Parathyroid adenoma (tissue), 2 donors: ENCODE measurements at regions not wholly inside any gene's neighbourhood (a gene's known extent, or its start where the extent isn't known, plus 50 kb on each side); places are given as distances from the start of the nearest gene placed in this dataset.

ENCODE experiments used
- H2AFZ ChIP-seq: fragments of 300-600 bp; sonication (generic); one replicate; pipeline ENCODE4 v1.7.0; 2017; ENCODE audit warnings: antibody characterized with exemption, mild to moderate bottlenecking
- H3K27ac ChIP-seq: fragments of 300-600 bp; sonication (generic); one replicate; pipeline ENCODE4 v1.7.0; 2017
- H3K27me3 ChIP-seq: fragments of 300-600 bp; sonication (generic); one replicate; pipeline ENCODE4 v1.7.0; 2017; ENCODE audit warnings: low read length; ENCODE audit not compliant: control insufficient read depth, insufficient read depth
- H3K36me3 ChIP-seq: fragments of 300-600 bp; sonication (generic); one replicate; pipeline ENCODE4 v1.7.0; 2017; ENCODE audit warnings: low read length; ENCODE audit not compliant: control insufficient read depth, insufficient read depth
- H3K4me1 ChIP-seq: fragments of 300-600 bp; sonication (generic); one replicate; pipeline ENCODE4 v1.7.0; 2017; ENCODE audit warnings: control low read depth
- H3K4me2 ChIP-seq: fragments of 300-600 bp; sonication (generic); one replicate; pipeline ENCODE4 v1.7.0; 2017; ENCODE audit warnings: low read length
- H3K4me3 ChIP-seq: fragments of 300-600 bp; sonication (generic); one replicate; pipeline ENCODE4 v1.7.0; 2017; ENCODE audit warnings: low read depth, low read length
- H3K79me2 ChIP-seq: fragments of 300-600 bp; sonication (generic); one replicate; pipeline ENCODE4 v1.7.0; 2017; ENCODE audit warnings: control low read depth
- H3K9ac ChIP-seq: fragments of 300-600 bp; sonication (generic); one replicate; pipeline ENCODE4 v1.7.0; 2017; ENCODE audit warnings: mild to moderate bottlenecking
- H3K9me3 ChIP-seq: fragments of 300-600 bp; sonication (generic); one replicate; pipeline ENCODE4 v1.7.0; 2017; ENCODE audit warnings: low read length; ENCODE audit not compliant: control insufficient read depth
- CTCF ChIP-seq: fragments of 300-600 bp; sonication (generic); IDR thresholded peaks from one replicate; pipeline ENCODE4 v1.7.0; 2017; ENCODE audit warnings: antibody characterized with exemption, mild to moderate bottlenecking
- donor health status: primary hyperparathyroidism.

DNA sequence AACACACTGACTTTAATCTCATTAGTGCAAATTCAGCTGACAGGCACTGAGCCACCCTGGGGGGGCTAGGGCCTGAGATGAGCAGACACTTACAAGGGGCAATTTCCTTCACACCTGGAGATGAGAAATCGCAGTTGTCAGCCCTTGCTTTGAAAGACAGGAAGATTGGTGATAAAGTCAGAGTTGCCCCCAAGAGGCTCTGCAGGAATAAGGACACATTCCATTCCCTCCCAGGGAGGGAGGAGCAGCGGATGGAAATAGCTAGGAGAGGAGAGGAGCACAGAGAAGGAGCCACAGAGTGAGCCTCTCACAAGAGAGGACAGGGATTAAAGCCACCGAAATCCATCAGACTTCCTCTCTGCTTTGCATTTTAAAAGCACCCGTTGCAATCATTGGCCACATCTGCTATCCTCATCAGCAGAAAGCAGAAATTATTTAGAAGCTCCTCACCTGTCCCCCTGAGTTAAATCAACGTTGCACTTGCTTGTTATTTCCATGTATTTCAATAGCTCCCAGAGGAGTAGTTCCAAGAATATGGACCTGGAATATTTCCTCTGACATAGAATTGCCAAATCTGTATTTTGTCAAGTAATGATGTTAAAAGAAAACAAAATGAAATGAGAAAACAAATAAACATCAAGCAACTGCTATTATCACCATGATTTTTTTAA, 213.7 kb downstream of the BARX2 start:
- Histone ChIP-seq H3K4me3 (no peak overlapping the region), H2AFZ (no peak overlapping the region), H3K4me1 (no peaks in the 10 kb centered on the region), H3K4me2 (no peak overlapping the region), H3K79me2 (no peaks in the 10 kb centered on the region), H3K27me3 (no peaks in the 10 kb centered on the region), H3K9ac (no peak overlapping the region), H3K36me3 (no peaks in the 10 kb centered on the region), H3K9me3 (no peaks in the 10 kb centered on the region), H3K27ac (no peak overlapping the region)
- no peak for TF ChIP-seq CTCF

- Histone ChIP-seq H3K4me2 (no peak overlapping the region), H3K9ac (no peak overlapping the region), H3K27ac (no peak overlapping the region), H2AFZ (no peak overlapping the region), H3K4me3 (no peak overlapping the region), H3K36me3 (no peaks in the 10 kb centered on the region), H3K79me2 (no peaks in the 10 kb centered on the region), H3K27me3 (no peaks in the 10 kb centered on the region), H3K9me3 (no peaks in the 10 kb centered on the region), H3K4me1 (no peaks in the 10 kb centered on the region)
- no peak for TF ChIP-seq CTCF
Measured at GRCh38 chr11:129590030-129590752, 214.5 kb downstream of the BARX2 start.

- Histone ChIP-seq H2AFZ (no peak overlapping the region), H3K4me3 (no peak overlapping the region), H3K4me1 (no peaks in the 10 kb centered on the region), H3K79me2 (no peaks in the 10 kb centered on the region), H3K36me3 (no peaks in the 10 kb centered on the region), H3K27ac (no peak overlapping the region), H3K4me2 (no peak overlapping the region), H3K9ac (no peak overlapping the region), H3K27me3 (no peaks in the 10 kb centered on the region), H3K9me3 (no peaks in the 10 kb centered on the region)
- no peak for TF ChIP-seq CTCF
Measured at GRCh38 chr11:129590753-129591475, 215.3 kb downstream of the BARX2 start.

- Histone ChIP-seq H3K36me3 (no peaks in the 10 kb centered on the region), H3K9ac (no peak overlapping the region), H3K79me2 (no peaks in the 10 kb centered on the region), H3K27me3 (no peaks in the 10 kb centered on the region), H3K4me2 (no peak overlapping the region), H3K4me1 (no peaks in the 10 kb centered on the region), H2AFZ (no peak overlapping the region), H3K27ac (no peak overlapping the region), H3K9me3 (no peaks in the 10 kb centered on the region), H3K4me3 (no peak overlapping the region)
- no peak for TF ChIP-seq CTCF
Measured at GRCh38 chr11:129591527-129591926, 215.9 kb downstream of the BARX2 start.
